ENCODE measurements at regions not wholly inside any gene's neighbourhood (a gene's known extent, or its start where the extent isn't known, plus 50 kb on each side); places are given as distances from the start of the nearest gene placed in this dataset.

- no peak for TF ChIP-seq CTCF (IDR thresholded peaks at IDR 0.05; ENCODE audit: insufficient read depth, low read depth, low read length)
- Histone ChIP-seq H3K4me3 (ENCODE audit: low read depth, low read length) (no peak overlapping the region), H3K36me3 (ENCODE audit: control insufficient read depth, insufficient read depth, low read length) (no peaks in the 10 kb centered on the region), H3K27me3 (ENCODE audit: control insufficient read depth, insufficient read depth, low read length) (no peaks in the 10 kb centered on the region)
- ChIA-PET POLR2A (no interaction called here), CTCF (interaction anchor here (1.1 kb wide), 1 partner anchor 13 kb away, joined by 3 read pairs; no protein-coding TSS in a partner anchor)
- DNase-seq (ENCODE audit: low read depth) = no peak
These were observed 448.1 kb upstream of the RASGEF1B start for GRCh38 chr4:81919810-81920209.

GRCh38 chr4:81919223-81919622, 447.5 kb upstream of the RASGEF1B start:
- CTCF ChIA-PET = interaction anchor here (1.1 kb wide), 1 partner anchor 12 kb away, joined by 3 read pairs; no protein-coding TSS in a partner anchor
- DNase-seq (ENCODE audit: low read depth) = no peak
- peak; percentile 18; the same call in 1 of the 2 replicates for TF ChIP-seq CTCF (IDR thresholded peaks at IDR 0.05; ENCODE audit: insufficient read depth, low read depth, low read length)
- POLR2A ChIA-PET = no interaction called here
- Histone ChIP-seq H3K36me3 (ENCODE audit: control insufficient read depth, insufficient read depth, low read length) (no peaks in the 10 kb centered on the region), H3K4me3 (ENCODE audit: low read depth, low read length) (no peak overlapping the region), H3K27me3 (ENCODE audit: control insufficient read depth, insufficient read depth, low read length) (no peaks in the 10 kb centered on the region)

DNA sequence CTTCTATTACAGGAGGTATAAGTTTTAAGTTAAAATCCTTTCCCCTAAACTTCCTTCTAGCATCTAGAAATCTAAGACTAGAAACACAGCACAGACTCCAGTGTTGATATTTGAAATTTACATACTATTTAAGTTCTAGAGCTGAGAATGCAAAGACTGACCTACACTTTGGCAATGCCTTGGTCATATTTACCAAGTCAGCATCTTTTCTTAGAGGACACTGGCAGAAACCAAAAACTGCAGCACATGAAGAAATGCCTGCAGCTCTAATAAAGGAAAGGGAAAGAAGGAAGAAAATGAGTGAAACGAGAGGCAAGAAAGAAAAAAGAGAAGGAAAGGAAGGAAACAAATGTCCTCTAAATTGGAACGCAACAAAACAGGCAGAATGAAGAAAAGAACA, 443.7 kb upstream of the RASGEF1B start:
- CTCF ChIA-PET = no interaction called here

DNA sequence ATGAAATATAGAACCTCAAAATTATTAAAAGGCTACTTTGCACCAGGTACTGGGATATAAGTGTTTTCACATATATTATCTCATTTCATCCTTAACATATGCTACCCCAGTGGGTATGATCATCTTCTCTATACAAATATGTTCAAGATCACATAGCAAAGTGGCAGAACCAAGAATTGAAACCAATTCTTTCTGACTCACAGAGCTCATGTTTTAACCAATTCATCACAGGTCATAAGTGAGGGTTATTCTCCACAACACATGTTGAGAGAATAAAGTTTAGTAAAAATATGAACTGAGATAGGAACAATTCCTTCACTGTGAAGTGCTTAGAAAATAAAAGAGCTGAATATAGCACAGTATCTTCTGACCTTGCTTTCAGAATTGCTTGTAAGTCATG, 442.9 kb upstream of the RASGEF1B start:
- DNase-seq (ENCODE audit: low read depth) = no peak
- H3K4me3 ChIP-seq (ENCODE audit: low read depth, low read length) = no peak overlapping the region
- H3K36me3 ChIP-seq (ENCODE audit: control insufficient read depth, insufficient read depth, low read length) = no peaks in the 10 kb centered on the region
- TF ChIP-seq CTCF (IDR thresholded peaks at IDR 0.05; ENCODE audit: insufficient read depth, low read depth, low read length) = no peak
- no peaks in the 10 kb centered on the region for H3K27me3 ChIP-seq (ENCODE audit: control insufficient read depth, insufficient read depth, low read length)
- ChIA-PET POLR2A (no interaction called here), CTCF (no interaction called here)

More for the DNA sequence above, 443.7 kb upstream of the RASGEF1B start:
- H3K4me3 ChIP-seq (ENCODE audit: low read depth, low read length) = no peak overlapping the region
- DNase-seq (ENCODE audit: low read depth) = no peak
- H3K27me3 ChIP-seq (ENCODE audit: control insufficient read depth, insufficient read depth, low read length) = no peaks in the 10 kb centered on the region
- no peak for TF ChIP-seq CTCF (IDR thresholded peaks at IDR 0.05; ENCODE audit: insufficient read depth, low read depth, low read length)
- H3K36me3 ChIP-seq (ENCODE audit: control insufficient read depth, insufficient read depth, low read length) = no peaks in the 10 kb centered on the region
- POLR2A ChIA-PET = no interaction called here

GRCh38 chr4:81913427-81913879, 441.7 kb upstream of the RASGEF1B start:
- CTCF ChIA-PET = interaction anchor here (1.3 kb wide), 1 partner anchor 8 kb away, joined by 3 read pairs; no protein-coding TSS in a partner anchor
- POLR2A ChIA-PET = no interaction called here
- no peak overlapping the region for H3K4me3 ChIP-seq (ENCODE audit: low read depth, low read length)
- no peaks in the 10 kb centered on the region for H3K36me3 ChIP-seq (ENCODE audit: control insufficient read depth, insufficient read depth, low read length)
- no peak for DNase-seq (ENCODE audit: low read depth)
- peak; percentile 58 for TF ChIP-seq CTCF (IDR thresholded peaks at IDR 0.05; ENCODE audit: insufficient read depth, low read depth, low read length)
- no peaks in the 10 kb centered on the region for H3K27me3 ChIP-seq (ENCODE audit: control insufficient read depth, insufficient read depth, low read length)

All from BJ (cell line).